Right hindlimb (tissue), 1 donor: ENCODE measurements at regions not wholly inside any gene's neighbourhood (a gene's known extent, or its start where the extent isn't known, plus 50 kb on each side); places are given as distances from the start of the nearest gene placed in this dataset.

Experiments used
- DNase-seq: peaks from one replicate; pipeline ENCODE4 v3.0.0-alpha.2; 2018

DNA sequence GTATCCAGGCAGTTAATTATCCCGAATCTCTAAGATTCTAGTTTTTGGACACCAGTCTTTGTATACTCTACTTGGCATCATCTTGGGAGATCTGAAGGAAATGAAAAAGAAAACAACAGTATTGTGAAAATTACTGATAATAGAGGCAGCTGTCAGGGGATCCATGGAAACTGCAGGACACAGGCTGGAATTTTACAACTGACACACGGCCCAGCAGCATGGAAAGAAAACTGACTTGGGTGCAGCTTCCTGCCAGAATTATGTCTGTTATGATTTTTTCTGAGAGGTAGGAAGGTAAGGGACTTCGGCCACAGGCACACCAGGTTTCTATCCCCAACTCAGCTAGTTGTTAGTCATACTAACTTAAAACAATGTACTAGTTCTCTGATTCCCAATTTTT lies 57.7 kb upstream of the ERBB4 start:
- DNase-seq = no peak

DNA sequence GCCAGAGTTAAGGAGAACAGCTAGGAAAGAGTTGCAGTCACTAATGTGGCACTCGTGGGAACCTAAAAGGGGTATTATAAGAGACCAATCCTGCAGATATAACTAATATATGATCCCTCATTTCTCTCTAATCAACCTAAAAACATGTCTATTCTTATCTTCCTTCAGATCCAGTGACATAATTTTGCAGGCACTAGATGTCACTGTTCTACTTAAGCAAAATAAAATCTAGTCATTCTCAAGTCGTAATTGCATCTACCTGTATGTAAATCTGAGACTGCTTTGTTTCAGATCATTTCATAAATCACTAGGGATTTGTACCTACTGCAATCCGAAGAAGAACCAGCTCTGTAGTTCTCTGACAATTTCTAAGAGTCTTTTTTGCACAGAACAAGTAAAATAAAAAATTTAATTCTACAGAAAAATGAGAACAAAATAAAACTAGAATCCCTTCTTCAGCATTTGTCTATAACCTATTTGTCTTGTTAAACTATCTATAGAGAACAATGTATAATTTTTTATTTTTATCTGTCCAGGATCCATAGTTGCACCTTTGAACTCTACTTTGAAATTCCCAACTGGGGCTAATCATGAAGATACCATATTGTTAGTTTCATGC lies 56.5 kb upstream of the ERBB4 start:
- DNase-seq = no peak

DNA sequence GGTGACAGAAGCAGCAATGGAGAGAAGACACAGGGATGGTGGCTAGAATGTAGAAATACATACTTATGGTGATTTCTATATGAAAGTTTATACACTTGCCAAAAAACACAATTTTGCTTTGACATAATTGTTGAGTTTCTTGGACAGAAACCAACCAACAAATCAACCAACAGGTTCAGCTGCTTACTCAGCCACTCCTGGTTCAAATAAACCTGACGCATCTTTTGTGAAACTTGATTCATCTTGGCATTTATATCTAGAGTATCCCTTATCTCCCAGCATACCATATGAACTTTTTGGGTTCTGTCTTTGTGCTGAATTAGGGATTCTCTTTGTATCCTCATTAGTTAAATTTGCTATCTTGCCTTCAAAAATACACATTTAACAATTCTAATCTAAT lies 54.1 kb upstream of the ERBB4 start:
- DNase-seq = no peak
